Spinal cord (tissue), 9 donors: ENCODE measurements at regions not wholly inside any gene's neighbourhood (a gene's known extent, or its start where the extent isn't known, plus 50 kb on each side); places are given as distances from the start of the nearest gene placed in this dataset.
"Not testable (repeated sequence)": the region's sequence is repeated elsewhere in the genome, so short reads cannot be mapped to it uniquely, and the experiment has no call there.

ENCODE experiments used
- DNase-seq, 6 donors: peaks; one replicate each; pipeline versions ENCODE4 v3.0.0 to v3.0.0-alpha.2; 2013 to 2015; ENCODE audit warnings: low spot score in 6 of 6, low read depth in 4 of 6
- H3K27ac ChIP-seq: one replicate; pipeline ENCODE4 v1.5.1; 2013; ENCODE audit warnings: low read depth, low read length, control low read depth
- H3K27me3 ChIP-seq: one replicate; pipeline ENCODE4 v1.6.1; 2013; ENCODE audit warnings: low read length; ENCODE audit not compliant: control insufficient read depth, insufficient read depth
- H3K36me3 ChIP-seq: one replicate; pipeline ENCODE4 v1.6.1; 2013; ENCODE audit warnings: low read length; ENCODE audit not compliant: control insufficient read depth, insufficient read depth
- H3K4me1 ChIP-seq: one replicate; pipeline ENCODE4 v1.6.1; 2013; ENCODE audit warnings: low read length; ENCODE audit not compliant: control insufficient read depth, insufficient read depth
- H3K4me3 ChIP-seq: one replicate; pipeline ENCODE4 v1.5.1; 2013; ENCODE audit warnings: low read depth, low read length, control low read depth
- H3K9me3 ChIP-seq: one replicate; pipeline ENCODE4 v1.6.1; 2013; ENCODE audit warnings: low read length; ENCODE audit not compliant: control insufficient read depth, insufficient read depth
- WGBS: methylation state at CpG from one replicate; pipeline ENCODE4 v1.1.5; 2013; ENCODE audit warnings: missing lambda C conversion rate; ENCODE audit not compliant: insufficient coverage; 5-methylcytosine and 5-hydroxymethylcytosine counted together
- donor health status: healthy.

- Histone ChIP-seq H3K4me1 (no peaks in the 10 kb centered on the region), H3K9me3 (no peaks in the 10 kb centered on the region), H3K27me3 (no peaks in the 10 kb centered on the region), H3K36me3 (no peaks in the 10 kb centered on the region), H3K4me3 (no peak overlapping the region), H3K27ac (no peak overlapping the region)
- WGBS, result 93% methylated on average over 5 of the region's 8 CpGs
- no peak for DNase-seq
Measured at GRCh38 chr3:151675858-151676615, 57.7 kb upstream of the AADACL2 start.

- Histone ChIP-seq H3K9me3 (no peaks in the 10 kb centered on the region), H3K4me3 (no peak overlapping the region), H3K4me1 (no peaks in the 10 kb centered on the region), H3K36me3 (no peaks in the 10 kb centered on the region), H3K27ac (no peak overlapping the region), H3K27me3 (no peaks in the 10 kb centered on the region)
- WGBS, result 100% methylated on average over 1 of the region's 1 CpG
- no peak for DNase-seq
Measured at GRCh38 chr3:151673974-151674373, 59.8 kb upstream of the AADACL2 start.

GRCh38 chr3:151667762-151668161 is 66.0 kb upstream of the AADACL2 start:
- not testable (repeated sequence) for H3K27me3 ChIP-seq, DNase-seq, H3K27ac ChIP-seq, H3K4me3 ChIP-seq, H3K9me3 ChIP-seq, H3K4me1 ChIP-seq, H3K36me3 ChIP-seq
- WGBS, result 80% methylated on average over 2 of the region's 3 CpGs

- DNase-seq, result peak in 2 of 6 donors; percentile 23 to 26
- Histone ChIP-seq H3K36me3 (no peaks in the 10 kb centered on the region), H3K9me3 (no peaks in the 10 kb centered on the region), H3K27ac (no peak overlapping the region), H3K27me3 (no peaks in the 10 kb centered on the region), H3K4me1 (no peaks in the 10 kb centered on the region), H3K4me3 (no peak overlapping the region)
- no CpG with 5 or more reads among the region's 4 CpGs for WGBS
Measured at GRCh38 chr3:151660885-151661284, 72.8 kb upstream of the AADACL2 start.

GRCh38 chr3:151644986-151645385 is 88.7 kb upstream of the AADACL2 start:
- H3K4me1 ChIP-seq, result no peaks in the 10 kb centered on the region
- DNase-seq, result no peak
- H3K27ac ChIP-seq, result no peak overlapping the region
- H3K36me3 ChIP-seq, result no peaks in the 10 kb centered on the region
- H3K27me3 ChIP-seq, result no peaks in the 10 kb centered on the region
- no peak overlapping the region for H3K4me3 ChIP-seq
- no peaks in the 10 kb centered on the region for H3K9me3 ChIP-seq

- Histone ChIP-seq H3K27ac (no peak overlapping the region), H3K4me3 (no peak overlapping the region), H3K36me3 (no peaks in the 10 kb centered on the region), H3K9me3 (no peaks in the 10 kb centered on the region), H3K27me3 (no peaks in the 10 kb centered on the region), H3K4me1 (no peaks in the 10 kb centered on the region)
- 100% methylated on average over 1 of the region's 1 CpG for WGBS
- no peak for DNase-seq
Measured at GRCh38 chr3:151644020-151644620, 89.6 kb upstream of the AADACL2 start.

- Histone ChIP-seq H3K27me3 (no peaks in the 10 kb centered on the region), H3K27ac (no peak overlapping the region), H3K4me3 (no peak overlapping the region), H3K36me3 (no peaks in the 10 kb centered on the region), H3K4me1 (no peaks in the 10 kb centered on the region), H3K9me3 (no peaks in the 10 kb centered on the region)
- no peak for DNase-seq
- 71% methylated on average over 1 of the region's 2 CpGs for WGBS
Measured at GRCh38 chr3:151639418-151639740, 94.3 kb upstream of the AADACL2 start.

GRCh38 chr3:151638555-151639417 is 94.9 kb upstream of the AADACL2 start:
- Histone ChIP-seq H3K9me3 (no peaks in the 10 kb centered on the region), H3K4me3 (no peak overlapping the region), H3K27me3 (no peaks in the 10 kb centered on the region), H3K36me3 (no peaks in the 10 kb centered on the region), H3K4me1 (no peaks in the 10 kb centered on the region), H3K27ac (no peak overlapping the region)
- 74% methylated on average over 3 of the region's 4 CpGs for WGBS
- DNase-seq, result peak in 1 of 6 donors; percentile 3

GRCh38 chr3:151635905-151636304 is 97.8 kb upstream of the AADACL2 start:
- H3K4me1 ChIP-seq, result no peaks in the 10 kb centered on the region
- 90% methylated on average over 2 of the region's 3 CpGs for WGBS

More at GRCh38 chr3:151635905-151636304, 97.8 kb upstream of the AADACL2 start:
- no peaks in the 10 kb centered on the region for H3K9me3 ChIP-seq
- H3K36me3 ChIP-seq, result no peaks in the 10 kb centered on the region
- peak in 1 of 6 donors; percentile 10 for DNase-seq
- H3K27me3 ChIP-seq, result no peaks in the 10 kb centered on the region
- H3K27ac ChIP-seq, result no peak overlapping the region
- no peak overlapping the region for H3K4me3 ChIP-seq
